ENCODE measurements at regions not wholly inside any gene's neighbourhood (a gene's known extent, or its start where the extent isn't known, plus 50 kb on each side); places are given as distances from the start of the nearest gene placed in this dataset.

DNA sequence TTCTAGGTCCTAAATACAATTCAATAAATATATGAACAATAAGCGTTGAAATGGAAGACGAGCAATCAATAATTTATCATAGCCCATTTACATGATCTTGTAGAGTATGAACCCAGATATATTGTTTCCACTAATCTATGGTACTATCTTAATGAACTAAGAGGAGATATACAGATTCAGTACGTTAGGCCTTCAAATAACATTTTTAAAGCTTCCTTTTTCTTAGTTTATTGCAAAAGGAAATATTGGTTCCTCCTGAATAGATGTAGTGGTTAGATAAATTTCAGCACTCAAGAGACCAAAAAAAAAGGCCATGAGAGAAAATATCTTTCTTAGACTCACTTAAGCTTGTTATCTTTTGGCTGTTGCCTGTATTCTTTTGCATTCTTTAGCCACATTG is 147.5 kb upstream of the PITX2 start:
- no peaks in the 10 kb centered on the region for H3K4me1 ChIP-seq (ENCODE audit: control insufficient read depth, insufficient read depth, low read length)
- intact Hi-C loops (cut with micrococcal nuclease; ENCODE audit: unreplicated experiment): no loop called here
- H3K27me3 ChIP-seq (ENCODE audit: control insufficient read depth, insufficient read depth, low read length): no peaks in the 10 kb centered on the region
- POLR2A ChIA-PET: no interaction called here
- H3K4me3 ChIP-seq (ENCODE audit: low read depth in 2 of 2, low read length in 2 of 2): no peak overlapping the region
- TF ChIP-seq, protein P1, sequence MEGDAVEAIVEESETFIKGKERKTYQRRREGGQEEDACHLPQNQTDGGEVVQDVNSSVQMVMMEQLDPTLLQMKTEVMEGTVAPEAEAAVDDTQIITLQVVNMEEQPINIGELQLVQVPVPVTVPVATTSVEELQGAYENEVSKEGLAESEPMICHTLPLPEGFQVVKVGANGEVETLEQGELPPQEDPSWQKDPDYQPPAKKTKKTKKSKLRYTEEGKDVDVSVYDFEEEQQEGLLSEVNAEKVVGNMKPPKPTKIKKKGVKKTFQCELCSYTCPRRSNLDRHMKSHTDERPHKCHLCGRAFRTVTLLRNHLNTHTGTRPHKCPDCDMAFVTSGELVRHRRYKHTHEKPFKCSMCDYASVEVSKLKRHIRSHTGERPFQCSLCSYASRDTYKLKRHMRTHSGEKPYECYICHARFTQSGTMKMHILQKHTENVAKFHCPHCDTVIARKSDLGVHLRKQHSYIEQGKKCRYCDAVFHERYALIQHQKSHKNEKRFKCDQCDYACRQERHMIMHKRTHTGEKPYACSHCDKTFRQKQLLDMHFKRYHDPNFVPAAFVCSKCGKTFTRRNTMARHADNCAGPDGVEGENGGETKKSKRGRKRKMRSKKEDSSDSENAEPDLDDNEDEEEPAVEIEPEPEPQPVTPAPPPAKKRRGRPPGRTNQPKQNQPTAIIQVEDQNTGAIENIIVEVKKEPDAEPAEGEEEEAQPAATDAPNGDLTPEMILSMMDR (IDR thresholded peaks at IDR 0.05): no peak
- no peak for TF ChIP-seq POLR2AphosphoS5 (IDR thresholded peaks at IDR 0.05; ENCODE audit: low read depth, low read length)
- no peak for TF ChIP-seq TCF7L2 (IDR thresholded peaks at IDR 0.05; ENCODE audit: low read depth, low read length)
- TF ChIP-seq, protein P2, sequence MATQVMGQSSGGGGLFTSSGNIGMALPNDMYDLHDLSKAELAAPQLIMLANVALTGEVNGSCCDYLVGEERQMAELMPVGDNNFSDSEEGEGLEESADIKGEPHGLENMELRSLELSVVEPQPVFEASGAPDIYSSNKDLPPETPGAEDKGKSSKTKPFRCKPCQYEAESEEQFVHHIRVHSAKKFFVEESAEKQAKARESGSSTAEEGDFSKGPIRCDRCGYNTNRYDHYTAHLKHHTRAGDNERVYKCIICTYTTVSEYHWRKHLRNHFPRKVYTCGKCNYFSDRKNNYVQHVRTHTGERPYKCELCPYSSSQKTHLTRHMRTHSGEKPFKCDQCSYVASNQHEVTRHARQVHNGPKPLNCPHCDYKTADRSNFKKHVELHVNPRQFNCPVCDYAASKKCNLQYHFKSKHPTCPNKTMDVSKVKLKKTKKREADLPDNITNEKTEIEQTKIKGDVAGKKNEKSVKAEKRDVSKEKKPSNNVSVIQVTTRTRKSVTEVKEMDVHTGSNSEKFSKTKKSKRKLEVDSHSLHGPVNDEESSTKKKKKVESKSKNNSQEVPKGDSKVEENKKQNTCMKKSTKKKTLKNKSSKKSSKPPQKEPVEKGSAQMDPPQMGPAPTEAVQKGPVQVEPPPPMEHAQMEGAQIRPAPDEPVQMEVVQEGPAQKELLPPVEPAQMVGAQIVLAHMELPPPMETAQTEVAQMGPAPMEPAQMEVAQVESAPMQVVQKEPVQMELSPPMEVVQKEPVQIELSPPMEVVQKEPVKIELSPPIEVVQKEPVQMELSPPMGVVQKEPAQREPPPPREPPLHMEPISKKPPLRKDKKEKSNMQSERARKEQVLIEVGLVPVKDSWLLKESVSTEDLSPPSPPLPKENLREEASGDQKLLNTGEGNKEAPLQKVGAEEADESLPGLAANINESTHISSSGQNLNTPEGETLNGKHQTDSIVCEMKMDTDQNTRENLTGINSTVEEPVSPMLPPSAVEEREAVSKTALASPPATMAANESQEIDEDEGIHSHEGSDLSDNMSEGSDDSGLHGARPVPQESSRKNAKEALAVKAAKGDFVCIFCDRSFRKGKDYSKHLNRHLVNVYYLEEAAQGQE (IDR thresholded peaks at IDR 0.05; ENCODE audit: insufficient read depth in 1 of 2, low read depth in 2 of 2, low read length in 1 of 2): no peak
- no peak for TF ChIP-seq SIN3A (IDR thresholded peaks at IDR 0.05; ENCODE audit: borderline replicate concordance, insufficient read depth, low read depth, low read length)
- DNase-seq (ENCODE audit: low read depth, low spot score) (no peak), ATAC-seq (no peak)
- H3K9me3 ChIP-seq (ENCODE audit: control insufficient read depth, insufficient read depth, low read depth, low read length): no peaks in the 10 kb centered on the region
- no peaks in the 10 kb centered on the region for H3K36me3 ChIP-seq (ENCODE audit: control insufficient read depth, insufficient read depth, low read length)
- in situ Hi-C loops (cut with HindIII; ENCODE audit: low pct_unique_long_range_greater_than_20kb, low sequenced_read_pairs): no loop called here
- no TSS peak for BruUV-seq (replicated peaks)
- no peak overlapping the region for H3K27ac ChIP-seq (ENCODE audit: low read length)
- CTCF ChIA-PET: no interaction called here

DNA sequence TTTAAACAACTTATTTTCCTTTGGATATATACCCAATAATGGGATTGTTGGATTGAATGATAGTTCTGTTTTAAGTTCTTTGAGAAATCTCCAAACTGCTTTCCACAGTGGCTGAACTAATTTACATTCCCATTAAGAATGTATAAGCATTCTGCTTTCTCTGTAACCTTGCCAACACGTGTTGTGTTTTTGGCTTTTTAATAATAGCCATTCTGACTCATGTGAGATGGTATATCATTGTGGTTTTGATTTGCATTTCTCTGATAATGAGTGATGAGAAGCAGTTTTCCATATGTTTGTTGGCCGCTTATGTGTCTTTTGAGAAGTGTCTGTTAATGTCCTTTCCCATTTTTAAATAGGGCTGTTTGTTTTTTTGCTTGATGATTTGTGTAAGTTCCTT is 155.6 kb upstream of the PITX2 start:
- no peak for ATAC-seq
- no TSS peak for BruUV-seq (replicated peaks)
- no peak overlapping the region for H3K27ac ChIP-seq (ENCODE audit: low read length)
- intact Hi-C loops (cut with micrococcal nuclease; ENCODE audit: unreplicated experiment) (no loop called here), in situ Hi-C loops (cut with HindIII; ENCODE audit: low pct_unique_long_range_greater_than_20kb, low sequenced_read_pairs) (no loop called here)
- H3K27me3 ChIP-seq (ENCODE audit: control insufficient read depth, insufficient read depth, low read length): no peaks in the 10 kb centered on the region
- DNase-seq (ENCODE audit: low read depth, low spot score): no peak
- H3K36me3 ChIP-seq (ENCODE audit: control insufficient read depth, insufficient read depth, low read length): no peaks in the 10 kb centered on the region
- no peaks in the 10 kb centered on the region for H3K9me3 ChIP-seq (ENCODE audit: control insufficient read depth, insufficient read depth, low read depth, low read length)
- ChIA-PET CTCF (no interaction called here), POLR2A (no interaction called here)
- H3K4me3 ChIP-seq (ENCODE audit: low read depth in 2 of 2, low read length in 2 of 2): no peak overlapping the region
- H3K4me1 ChIP-seq (ENCODE audit: control insufficient read depth, insufficient read depth, low read length): no peaks in the 10 kb centered on the region
- TF ChIP-seq POLR2AphosphoS5 (IDR thresholded peaks at IDR 0.05; ENCODE audit: low read depth, low read length): no peak
- TF ChIP-seq TCF7L2 (IDR thresholded peaks at IDR 0.05; ENCODE audit: low read depth, low read length): no peak
- TF ChIP-seq, protein P2 (IDR thresholded peaks at IDR 0.05; ENCODE audit: insufficient read depth in 1 of 2, low read depth in 2 of 2, low read length in 1 of 2): no peak
- TF ChIP-seq, protein P1 (IDR thresholded peaks at IDR 0.05): no peak
- TF ChIP-seq SIN3A (IDR thresholded peaks at IDR 0.05; ENCODE audit: borderline replicate concordance, insufficient read depth, low read depth, low read length): no peak
